HG03064 (cell line): ENCODE measurements at regions not wholly inside any gene's neighbourhood (a gene's known extent, or its start where the extent isn't known, plus 50 kb on each side); places are given as distances from the start of the nearest gene placed in this dataset.
"Not testable (repeated sequence)": the region's sequence is repeated elsewhere in the genome, so short reads cannot be mapped to it uniquely, and the experiment has no call there.

ENCODE experiments used
- ATAC-seq: cut with Tn5 transposase; IDR thresholded peaks from one replicate; pipeline ENCODE4 v1.9.1; 2021; ENCODE audit warnings: low read depth; ENCODE audit not compliant: unreplicated experiment

GRCh38 chr7:112939574-112940313 is 146.9 kb downstream of the GPR85 start:
- peak; percentile 97 for ATAC-seq

- peak; percentile 16 for ATAC-seq
Observed at GRCh38 chr7:112938863-112939573, 147.6 kb downstream of the GPR85 start.

DNA sequence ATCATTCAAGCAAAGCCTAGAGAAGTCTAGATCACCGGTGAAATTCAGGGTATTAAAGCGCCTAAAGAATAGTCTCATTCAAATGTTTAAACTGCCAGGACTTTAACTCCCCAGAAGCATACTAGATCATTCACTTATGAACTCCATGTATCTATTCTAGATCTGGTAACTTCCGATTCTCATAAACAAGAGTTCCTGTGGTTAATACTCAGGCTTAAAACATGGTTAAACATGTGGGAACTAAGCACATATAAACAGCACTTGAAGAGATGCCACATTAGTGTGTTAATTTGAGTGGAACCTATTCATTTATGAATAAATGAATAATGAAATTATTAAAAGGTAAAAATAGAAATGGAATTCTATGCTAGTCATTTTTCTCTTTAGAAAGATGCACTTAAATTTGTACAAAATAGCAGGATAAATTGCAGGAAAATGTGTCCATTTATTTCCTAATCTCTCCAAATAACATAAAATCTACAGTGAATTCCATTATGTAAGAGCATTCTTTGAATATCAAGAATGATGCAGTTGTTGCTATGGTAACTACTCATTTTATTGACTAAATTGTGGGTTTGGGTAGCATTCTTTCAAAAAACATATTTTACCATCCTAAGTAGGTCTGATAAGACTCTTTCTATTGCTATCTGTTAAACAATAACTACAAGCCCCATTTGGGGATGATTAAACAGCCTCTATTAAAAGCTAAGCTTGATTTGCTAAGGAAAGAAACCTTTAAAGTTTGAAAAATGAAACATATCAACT is 147.6 kb upstream of the TMEM168 start:
- ATAC-seq, result no peak

DNA sequence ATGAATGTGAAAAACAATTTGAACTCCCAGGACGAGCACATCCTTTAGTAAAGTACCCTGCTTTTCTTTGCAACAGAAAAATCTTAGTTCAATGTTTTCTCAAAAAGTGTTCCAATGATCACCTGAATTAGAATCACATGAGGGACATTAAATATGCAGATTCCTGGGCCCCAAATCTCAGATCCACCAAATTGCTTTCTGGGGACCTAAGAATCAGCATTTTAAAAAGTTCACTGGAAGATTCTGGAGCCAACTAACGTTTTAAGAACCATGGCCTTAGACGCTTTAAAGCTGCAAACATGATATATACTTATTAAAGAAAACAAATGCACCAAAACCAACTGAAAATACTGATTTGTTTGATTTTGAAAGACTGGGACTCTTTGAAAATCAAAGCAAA is 143.4 kb upstream of the TMEM168 start:
- ATAC-seq, result no peak

DNA sequence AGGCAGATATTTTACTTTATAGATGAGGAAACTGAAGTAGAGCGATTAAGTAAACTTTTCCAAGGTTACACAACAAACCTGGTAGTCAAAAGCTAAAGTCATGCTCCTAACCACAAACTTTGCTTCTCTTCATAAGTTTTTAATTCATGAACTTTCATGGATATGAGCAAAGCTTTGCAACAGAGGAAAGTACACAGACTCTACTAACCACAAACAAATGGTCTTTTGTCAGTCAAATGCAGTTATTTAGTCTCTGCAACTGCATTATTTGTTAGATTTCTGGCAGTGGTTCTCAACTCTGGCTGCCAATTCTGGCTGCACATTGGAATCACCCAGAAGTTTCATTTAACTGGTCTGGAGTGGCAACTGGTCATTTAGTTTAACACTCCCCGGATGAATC is 140.6 kb upstream of the TMEM168 start:
- ATAC-seq, result no peak

- ATAC-seq, result no peak
Observed at GRCh38 chr7:112929421-112929820, 139.2 kb upstream of the TMEM168 start.

GRCh38 chr7:112926018-112926417 is 135.8 kb upstream of the TMEM168 start:
- no peak for ATAC-seq

DNA sequence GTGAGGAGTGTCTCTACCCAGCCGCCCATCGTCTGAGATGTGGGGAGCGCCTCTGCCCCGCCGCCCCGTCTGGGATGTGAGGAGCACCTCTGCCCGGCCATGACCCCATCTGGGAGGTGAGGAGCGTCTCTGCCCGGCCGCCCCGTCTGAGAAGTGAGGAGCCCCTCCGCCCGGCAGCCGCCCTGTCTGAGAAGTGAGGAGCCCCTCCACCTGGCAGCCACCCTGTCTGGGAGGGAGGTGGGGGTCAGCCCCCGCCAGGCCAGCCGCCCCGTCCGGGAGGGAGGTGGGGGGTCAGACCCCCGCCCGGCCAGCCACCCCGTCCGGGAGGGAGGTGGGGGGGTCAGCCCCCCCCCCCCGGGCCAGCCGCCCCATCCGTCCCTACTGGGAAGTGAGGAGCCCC is 132.4 kb upstream of the TMEM168 start:
- not testable (repeated sequence) for ATAC-seq

GRCh38 chr7:112916431-112916830 is 126.2 kb upstream of the TMEM168 start:
- not testable (repeated sequence) for ATAC-seq

- no peak for ATAC-seq
Observed at GRCh38 chr7:112908086-112908485, 117.9 kb upstream of the TMEM168 start.

GRCh38 chr7:112907658-112908057 is 117.5 kb upstream of the TMEM168 start:
- no peak for ATAC-seq

GRCh38 chr7:112905950-112906349 is 115.8 kb upstream of the TMEM168 start:
- ATAC-seq, result no peak

DNA sequence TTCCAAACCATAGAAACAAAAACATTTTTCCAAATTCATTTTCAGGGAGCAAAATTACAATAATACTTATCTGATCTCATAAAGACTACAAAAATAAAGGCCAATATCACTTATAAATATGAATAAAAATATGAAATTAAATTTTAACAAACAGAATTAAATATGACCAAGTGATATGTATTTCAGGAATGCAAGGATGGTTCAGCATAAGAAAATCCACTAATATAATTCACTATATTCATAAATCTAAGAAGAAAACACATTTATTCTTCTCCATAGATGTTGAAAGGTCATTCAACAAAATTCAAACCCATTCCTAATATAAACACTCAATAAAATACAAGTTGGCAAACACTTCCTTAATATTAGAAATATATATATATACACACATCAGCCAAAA is 115.2 kb upstream of the TMEM168 start:
- no peak for ATAC-seq

DNA sequence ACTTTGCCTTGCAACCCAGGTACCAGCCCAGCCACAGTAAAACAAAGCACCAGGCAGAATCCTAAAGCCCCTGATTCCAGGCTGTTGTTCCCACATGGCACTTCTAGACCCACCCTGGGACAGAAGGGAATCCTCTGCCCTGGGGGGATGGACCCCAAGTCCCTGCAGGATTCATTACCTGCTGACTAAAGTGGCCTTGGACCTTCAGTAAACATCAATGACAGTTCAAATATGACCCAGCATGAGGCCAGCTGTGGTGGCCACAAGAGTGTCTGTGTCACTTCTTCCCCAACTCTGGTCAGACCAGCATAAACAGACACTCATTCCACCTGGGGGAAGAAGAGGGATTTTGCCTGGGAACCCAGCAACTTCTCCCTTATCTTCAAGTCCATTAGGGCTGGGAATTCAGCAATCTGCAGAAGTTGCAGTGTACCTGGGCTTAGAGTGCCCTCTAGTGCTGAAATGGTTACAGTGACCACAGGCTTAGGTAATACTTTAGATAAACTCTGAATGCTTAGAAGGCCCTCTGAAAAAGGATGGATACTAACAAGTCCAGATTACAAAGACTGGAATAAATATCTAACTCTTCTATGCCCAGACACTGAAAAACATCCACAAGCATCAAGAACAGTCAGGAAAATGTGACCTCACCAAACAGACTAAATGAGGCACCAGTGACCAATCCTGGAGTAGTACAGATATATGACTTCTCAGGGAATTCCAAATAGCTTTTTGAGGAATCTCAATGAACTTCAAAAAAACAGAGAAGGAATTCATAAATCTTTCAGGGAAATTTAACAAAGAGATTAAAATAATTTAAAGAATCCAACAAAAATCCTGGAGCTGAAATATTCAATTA is 108.5 kb upstream of the TMEM168 start:
- ATAC-seq, result peak; percentile 80

GRCh38 chr7:112897839-112898431 is 107.7 kb upstream of the TMEM168 start:
- ATAC-seq, result no peak

GRCh38 chr7:112896026-112896601 is 105.9 kb upstream of the TMEM168 start:
- ATAC-seq, result no peak

GRCh38 chr7:112892263-112892662 is 102.1 kb upstream of the TMEM168 start:
- ATAC-seq, result no peak

- no peak for ATAC-seq
Observed at GRCh38 chr7:112891698-112892097, 101.5 kb upstream of the TMEM168 start.

DNA sequence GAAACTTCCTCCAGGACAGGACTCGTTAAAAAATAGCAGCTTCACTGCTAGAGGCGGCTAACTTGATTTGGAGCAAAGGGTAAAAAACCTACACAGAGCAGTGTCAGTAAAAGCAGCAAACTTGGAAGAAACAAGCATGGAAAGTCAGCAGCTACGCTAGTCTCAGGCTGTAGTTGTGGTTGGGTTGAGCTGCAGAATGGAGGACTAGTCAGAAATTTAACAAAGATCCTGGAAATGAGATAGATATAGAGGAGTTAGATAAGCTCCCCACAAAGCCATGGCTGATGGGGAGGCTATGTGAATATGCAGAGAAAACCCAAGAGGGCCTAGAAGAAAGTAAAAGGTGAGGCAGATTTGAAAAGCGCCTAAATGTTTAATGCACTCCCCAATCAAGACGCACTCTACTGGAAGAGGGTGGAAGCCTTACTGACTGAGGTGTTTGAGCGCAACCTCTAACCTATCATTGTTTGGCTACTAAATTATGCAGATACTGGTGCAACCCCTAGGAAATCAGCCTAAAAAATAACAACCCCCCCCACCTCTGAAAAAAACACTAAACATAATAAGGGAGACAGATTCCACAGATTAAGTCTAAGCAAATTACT is 99.7 kb upstream of the TMEM168 start:
- no peak for ATAC-seq
